ENCODE measurements at regions not wholly inside any gene's neighbourhood (a gene's known extent, or its start where the extent isn't known, plus 50 kb on each side); places are given as distances from the start of the nearest gene placed in this dataset.

- intact Hi-C loops (cut with DNase I): no loop called here
- WGBS, 3 donors: 46 to 53% (median 49%) methylated on average over 5 of the region's 5 CpGs
- TF ChIP-seq CTCF (IDR thresholded peaks at IDR 0.05): no peak
Observed at GRCh38 chr11:10375280-10375971, 70.6 kb downstream of the ADM start.

GRCh38 chr11:10376061-10376460 lies 71.2 kb downstream of the ADM start:
- H3K27ac ChIP-seq: no peak overlapping the region
- peak; percentile 49 to 73 (median 64) for DNase-seq
- 10 to 22% (median 18%) methylated on average over 6 of the region's 6 CpGs for WGBS, 3 donors
- intact Hi-C loops (cut with DNase I): no loop called here
- no peaks in the 10 kb centered on the region for H3K27me3 ChIP-seq
- H3K9me3 ChIP-seq: no peaks in the 10 kb centered on the region
- no peak overlapping the region for H3K4me3 ChIP-seq
- H3K4me1 ChIP-seq (ENCODE audit: insufficient read depth): peaks cover 15% of the 10 kb centered on the region
- TF ChIP-seq POLR2A (IDR thresholded peaks at IDR 0.05) (no peak), CTCF (IDR thresholded peaks at IDR 0.05) (no peak), EP300 (IDR thresholded peaks at IDR 0.05) (no peak)
- H3K36me3 ChIP-seq: no peaks in the 10 kb centered on the region

More at GRCh38 chr11:10375280-10375971, 70.6 kb downstream of the ADM start:
- Histone ChIP-seq H3K36me3 (no peaks in the 10 kb centered on the region), H3K9me3 (no peaks in the 10 kb centered on the region), H3K27ac (peak overlapping the region in 1 of 2 donors; percentile 11), H3K4me3 (no peak overlapping the region), H3K4me1 (ENCODE audit: insufficient read depth) (peaks cover 15% of the 10 kb centered on the region), H3K27me3 (no peaks in the 10 kb centered on the region)
- DNase-seq: no peak

GRCh38 chr11:10377183-10377582 lies 72.3 kb downstream of the ADM start:
- H3K4me1 ChIP-seq (ENCODE audit: insufficient read depth): peaks cover 15% of the 10 kb centered on the region
- TF ChIP-seq EP300 (IDR thresholded peaks at IDR 0.05): no peak
- TF ChIP-seq POLR2A (IDR thresholded peaks at IDR 0.05): no peak
- TF ChIP-seq CTCF (IDR thresholded peaks at IDR 0.05): no peak
- intact Hi-C loops (cut with DNase I): no loop called here
- DNase-seq: no peak
- no peak overlapping the region for H3K27ac ChIP-seq
- no peak overlapping the region for H3K4me3 ChIP-seq
- no peaks in the 10 kb centered on the region for H3K36me3 ChIP-seq
- H3K9me3 ChIP-seq: no peaks in the 10 kb centered on the region
- H3K27me3 ChIP-seq: no peaks in the 10 kb centered on the region

GRCh38 chr11:10378362-10378761 lies 73.5 kb downstream of the ADM start:
- Histone ChIP-seq H3K4me3 (no peak overlapping the region), H3K36me3 (no peaks in the 10 kb centered on the region), H3K27ac (no peak overlapping the region), H3K9me3 (no peaks in the 10 kb centered on the region), H3K4me1 (ENCODE audit: insufficient read depth) (peaks cover 16% of the 10 kb centered on the region), H3K27me3 (no peaks in the 10 kb centered on the region)
- intact Hi-C loops (cut with DNase I): no loop called here
- no peak for TF ChIP-seq EP300 (IDR thresholded peaks at IDR 0.05)
- TF ChIP-seq CTCF (IDR thresholded peaks at IDR 0.05): no peak
- TF ChIP-seq POLR2A (IDR thresholded peaks at IDR 0.05): no peak
- 96 to 97% (median 96%) methylated on average over 4 of the region's 4 CpGs for WGBS, 3 donors
- DNase-seq: no peak
